ENCODE measurements at regions not wholly inside any gene's neighbourhood (a gene's known extent, or its start where the extent isn't known, plus 50 kb on each side); places are given as distances from the start of the nearest gene placed in this dataset.

GRCh38 chr12:116395396-116395795, 117.9 kb upstream of the MED13L start:
- no peak overlapping the region for H3K4me3 ChIP-seq (ENCODE audit: low read depth, low read length)
- TF ChIP-seq CTCF (IDR thresholded peaks at IDR 0.05; ENCODE audit: control insufficient read depth, extremely low read depth, insufficient read depth): no peak
- DNase-seq (ENCODE audit: low read depth): no peak

- no peak overlapping the region for H3K4me3 ChIP-seq (ENCODE audit: low read depth, low read length)
- no peak for TF ChIP-seq CTCF (IDR thresholded peaks at IDR 0.05; ENCODE audit: control insufficient read depth, extremely low read depth, insufficient read depth)
- DNase-seq (ENCODE audit: low read depth): no peak
Measured at GRCh38 chr12:116397148-116397547, 119.7 kb upstream of the MED13L start.

GRCh38 chr12:116398193-116398592, 120.7 kb upstream of the MED13L start:
- no peak overlapping the region for H3K4me3 ChIP-seq (ENCODE audit: low read depth, low read length)
- no peak for TF ChIP-seq CTCF (IDR thresholded peaks at IDR 0.05; ENCODE audit: control insufficient read depth, extremely low read depth, insufficient read depth)
- DNase-seq (ENCODE audit: low read depth): no peak

- no peak overlapping the region for H3K4me3 ChIP-seq (ENCODE audit: low read depth, low read length)
- no peak for DNase-seq (ENCODE audit: low read depth)
- no peak for TF ChIP-seq CTCF (IDR thresholded peaks at IDR 0.05; ENCODE audit: control insufficient read depth, extremely low read depth, insufficient read depth)
Measured at GRCh38 chr12:116399055-116399454, 121.6 kb upstream of the MED13L start.

- no peak for TF ChIP-seq CTCF (IDR thresholded peaks at IDR 0.05; ENCODE audit: control insufficient read depth, extremely low read depth, insufficient read depth)
- no peak for DNase-seq (ENCODE audit: low read depth)
Measured at GRCh38 chr12:116400636-116401372, 123.3 kb upstream of the MED13L start.

GRCh38 chr12:116401565-116401964, 124.1 kb upstream of the MED13L start:
- no peak overlapping the region for H3K4me3 ChIP-seq (ENCODE audit: low read depth, low read length)

More at GRCh38 chr12:116400636-116401372, 123.3 kb upstream of the MED13L start:
- H3K4me3 ChIP-seq (ENCODE audit: low read depth, low read length): no peak overlapping the region

More at GRCh38 chr12:116401565-116401964, 124.1 kb upstream of the MED13L start:
- TF ChIP-seq CTCF (IDR thresholded peaks at IDR 0.05; ENCODE audit: control insufficient read depth, extremely low read depth, insufficient read depth): no peak
- DNase-seq (ENCODE audit: low read depth): no peak

Measured in LNCaP clone FGC (cell line).